Thyroid gland (tissue), 4 donors: ENCODE measurements at regions not wholly inside any gene's neighbourhood (a gene's known extent, or its start where the extent isn't known, plus 50 kb on each side); places are given as distances from the start of the nearest gene placed in this dataset.

Source experiments
- CTCF ChIP-seq, 6 experiments: fragments of 200-600 bp in 3 of 6; fragments of 450-650 bp in 3 of 6; sonication (generic) in 3 of 6; IDR thresholded peaks; one replicate each; pipeline ENCODE4 v1.5.1; 2016 to 2019; ENCODE audit warnings: antibody characterized with exemption in 6 of 6, mild to moderate bottlenecking in 2 of 6, inconsistent platforms in 1 of 6, moderate library complexity in 1 of 6
- POLR2A ChIP-seq, 2 donors: fragments of 450-650 bp; IDR thresholded peaks; one replicate each; pipeline ENCODE4 v1.6.1; 2017; ENCODE audit warnings: antibody characterized with exemption in 2 of 2, mild to moderate bottlenecking in 2 of 2, moderate library complexity in 1 of 2

GRCh38 chr3:186457236-186457635 lies 86.9 kb downstream of the CRYGS start:
- no peak for TF ChIP-seq POLR2A (IDR thresholded peaks at IDR 0.05)
- no peak for TF ChIP-seq CTCF (IDR thresholded peaks at IDR 0.05)
